HAP-1 (cell line): ENCODE measurements at regions not wholly inside any gene's neighbourhood (a gene's known extent, or its start where the extent isn't known, plus 50 kb on each side); places are given as distances from the start of the nearest gene placed in this dataset.

ENCODE experiments used
- DNase-seq, 2 experiments: peaks; one replicate each; pipeline ENCODE4 v3.0.0-alpha.2; 2016 to 2020; ENCODE audit warnings: low spot score in 2 of 2
- H3K27me3 ChIP-seq: fragments of 250-450 bp; sonication (Bioruptor Pico); 2 replicates; pipeline ENCODE4 v1.5.1; 2020; ENCODE audit warnings: low read depth, mild to moderate bottlenecking, moderate library complexity
- H3K36me3 ChIP-seq: fragments of 250-450 bp; sonication (Bioruptor Pico); replicated peaks from 2 replicates; pipeline ENCODE4 v1.5.1; 2020; ENCODE audit warnings: mild to moderate bottlenecking
- H3K4me1 ChIP-seq: fragments of 250-450 bp; sonication (Bioruptor Pico); 2 replicates; pipeline ENCODE4 v1.5.1; 2020; ENCODE audit warnings: mild to moderate bottlenecking
- H3K4me3 ChIP-seq: fragments of 250-450 bp; sonication (Bioruptor Pico); 2 replicates; pipeline ENCODE4 v1.5.1; 2020; ENCODE audit warnings: mild to moderate bottlenecking, moderate library complexity
- H3K9me3 ChIP-seq: fragments of 250-450 bp; sonication (Bioruptor Pico); 2 replicates; pipeline ENCODE4 v1.5.1; 2020; ENCODE audit warnings: mild to moderate bottlenecking, moderate library complexity
- in situ Hi-C: fragments of 300-500 bp; cut with MboI; formaldehyde crosslinking; loops from 3 replicates; pipeline ENCODE4 v1.14.3; 2020; ENCODE audit warnings: low sequenced_read_pairs, inconsistent platforms, mixed read lengths

GRCh38 chr12:107235600-107235999 lies 142.3 kb upstream of the CRY1 start:
- H3K9me3 ChIP-seq = no peaks in the 10 kb centered on the region
- no peaks in the 10 kb centered on the region for H3K36me3 ChIP-seq
- no peaks in the 10 kb centered on the region for H3K4me1 ChIP-seq
- in situ Hi-C loops = no loop called here
- H3K27me3 ChIP-seq = peaks cover 28% of the 10 kb centered on the region
- DNase-seq = no peak
- H3K4me3 ChIP-seq = no peak overlapping the region

- Histone ChIP-seq H3K4me3 (no peak overlapping the region), H3K27me3 (peaks cover 28% of the 10 kb centered on the region), H3K4me1 (no peaks in the 10 kb centered on the region), H3K9me3 (no peaks in the 10 kb centered on the region), H3K36me3 (no peaks in the 10 kb centered on the region)
- in situ Hi-C loops = no loop called here
- no peak for DNase-seq
Measured at GRCh38 chr12:107236824-107237511, 143.6 kb upstream of the CRY1 start.

GRCh38 chr12:107238296-107238695 lies 144.9 kb upstream of the CRY1 start:
- H3K4me1 ChIP-seq = no peaks in the 10 kb centered on the region
- no peaks in the 10 kb centered on the region for H3K36me3 ChIP-seq
- no peaks in the 10 kb centered on the region for H3K9me3 ChIP-seq
- DNase-seq = no peak
- H3K27me3 ChIP-seq = peaks cover 28% of the 10 kb centered on the region
- no peak overlapping the region for H3K4me3 ChIP-seq
- in situ Hi-C loops = no loop called here

GRCh38 chr12:107241411-107241810 lies 148.1 kb upstream of the CRY1 start:
- DNase-seq = no peak
- Histone ChIP-seq H3K36me3 (no peaks in the 10 kb centered on the region), H3K27me3 (peaks cover 22% of the 10 kb centered on the region), H3K4me1 (no peaks in the 10 kb centered on the region), H3K4me3 (no peak overlapping the region), H3K9me3 (no peaks in the 10 kb centered on the region)
- in situ Hi-C loops = no loop called here

- in situ Hi-C loops = no loop called here
- DNase-seq = no peak
- H3K9me3 ChIP-seq = no peaks in the 10 kb centered on the region
- H3K4me1 ChIP-seq = no peaks in the 10 kb centered on the region
- no peaks in the 10 kb centered on the region for H3K36me3 ChIP-seq
- no peak overlapping the region for H3K4me3 ChIP-seq
- H3K27me3 ChIP-seq = peaks cover 22% of the 10 kb centered on the region
Measured at GRCh38 chr12:107242189-107242588, 148.8 kb upstream of the CRY1 start.

GRCh38 chr12:107243341-107243740 lies 150.0 kb upstream of the CRY1 start:
- no peaks in the 10 kb centered on the region for H3K36me3 ChIP-seq
- H3K4me3 ChIP-seq = no peak overlapping the region
- H3K9me3 ChIP-seq = no peaks in the 10 kb centered on the region
- peaks cover 14% of the 10 kb centered on the region for H3K27me3 ChIP-seq
- no peak for DNase-seq
- H3K4me1 ChIP-seq = no peaks in the 10 kb centered on the region
- in situ Hi-C loops = no loop called here

- in situ Hi-C loops = no loop called here
- DNase-seq = no peak
- no peaks in the 10 kb centered on the region for H3K9me3 ChIP-seq
- H3K36me3 ChIP-seq = no peaks in the 10 kb centered on the region
- H3K27me3 ChIP-seq = peaks cover 3% of the 10 kb centered on the region; the same call in 1 of the 2 replicates
- no peaks in the 10 kb centered on the region for H3K4me1 ChIP-seq
- H3K4me3 ChIP-seq = no peak overlapping the region
Measured at GRCh38 chr12:107244584-107244983, 151.2 kb upstream of the CRY1 start.

- Histone ChIP-seq H3K9me3 (no peaks in the 10 kb centered on the region), H3K27me3 (peaks cover 3% of the 10 kb centered on the region; the same call in 1 of the 2 replicates), H3K4me3 (no peak overlapping the region), H3K4me1 (no peaks in the 10 kb centered on the region), H3K36me3 (no peaks in the 10 kb centered on the region)
- in situ Hi-C loops = no loop called here
- DNase-seq = no peak
Measured at GRCh38 chr12:107247650-107248049, 154.3 kb upstream of the CRY1 start.

GRCh38 chr12:107248187-107248586 lies 154.8 kb upstream of the CRY1 start:
- no peaks in the 10 kb centered on the region for H3K4me1 ChIP-seq
- H3K4me3 ChIP-seq = no peak overlapping the region
- in situ Hi-C loops = no loop called here
- no peak for DNase-seq
- H3K36me3 ChIP-seq = no peaks in the 10 kb centered on the region
- no peaks in the 10 kb centered on the region for H3K9me3 ChIP-seq
- H3K27me3 ChIP-seq = peaks cover 3% of the 10 kb centered on the region; the same call in 1 of the 2 replicates

GRCh38 chr12:107251288-107251687 lies 157.9 kb upstream of the CRY1 start:
- Histone ChIP-seq H3K27me3 (peaks cover 3% of the 10 kb centered on the region; the same call in 1 of the 2 replicates), H3K9me3 (no peaks in the 10 kb centered on the region), H3K4me3 (no peak overlapping the region), H3K4me1 (no peaks in the 10 kb centered on the region), H3K36me3 (no peaks in the 10 kb centered on the region)
- no peak for DNase-seq
- in situ Hi-C loops = no loop called here

GRCh38 chr12:107253361-107253760 lies 160.0 kb upstream of the CRY1 start:
- no peaks in the 10 kb centered on the region for H3K36me3 ChIP-seq
- no peak overlapping the region for H3K4me3 ChIP-seq
- in situ Hi-C loops = no loop called here
- no peaks in the 10 kb centered on the region for H3K27me3 ChIP-seq
- H3K9me3 ChIP-seq = no peaks in the 10 kb centered on the region
- no peak for DNase-seq
- H3K4me1 ChIP-seq = no peaks in the 10 kb centered on the region

GRCh38 chr12:107254258-107254856 lies 161.0 kb upstream of the CRY1 start:
- Histone ChIP-seq H3K27me3 (no peaks in the 10 kb centered on the region), H3K4me1 (no peaks in the 10 kb centered on the region), H3K36me3 (no peaks in the 10 kb centered on the region), H3K9me3 (no peaks in the 10 kb centered on the region), H3K4me3 (no peak overlapping the region)
- no peak for DNase-seq
- in situ Hi-C loops = no loop called here

GRCh38 chr12:107258780-107259179 lies 165.4 kb upstream of the CRY1 start:
- H3K4me3 ChIP-seq = no peak overlapping the region
- in situ Hi-C loops = no loop called here
- no peaks in the 10 kb centered on the region for H3K4me1 ChIP-seq
- H3K27me3 ChIP-seq = peaks cover 5% of the 10 kb centered on the region; the same call in 1 of the 2 replicates
- no peak for DNase-seq
- H3K36me3 ChIP-seq = no peaks in the 10 kb centered on the region
- no peaks in the 10 kb centered on the region; the same call in 1 of the 2 replicates for H3K9me3 ChIP-seq

GRCh38 chr12:107263980-107264379 lies 170.6 kb upstream of the CRY1 start:
- Histone ChIP-seq H3K4me3 (no peak overlapping the region), H3K4me1 (no peaks in the 10 kb centered on the region), H3K9me3 (no peaks in the 10 kb centered on the region; the same call in 1 of the 2 replicates), H3K36me3 (no peaks in the 10 kb centered on the region), H3K27me3 (peaks cover 5% of the 10 kb centered on the region)
- in situ Hi-C loops = no loop called here
- DNase-seq = no peak
